NCI-H1105 treated with DMSO at 0.1 percent for 48 hours (cell line): ENCODE measurements at regions not wholly inside any gene's neighbourhood (a gene's known extent, or its start where the extent isn't known, plus 50 kb on each side); places are given as distances from the start of the nearest gene placed in this dataset.
"Not testable (repeated sequence)": the region's sequence is repeated elsewhere in the genome, so short reads cannot be mapped to it uniquely, and the experiment has no call there.

ENCODE experiments used
- DNase-seq: peaks from one replicate; lab custom pipeline; 2025; lab: John Stamatoyannopoulos, UW

GRCh38 chr4:9604031-9604892 lies 160.0 kb downstream of the DEFB131A start:
- DNase-seq: not testable (repeated sequence)

DNA sequence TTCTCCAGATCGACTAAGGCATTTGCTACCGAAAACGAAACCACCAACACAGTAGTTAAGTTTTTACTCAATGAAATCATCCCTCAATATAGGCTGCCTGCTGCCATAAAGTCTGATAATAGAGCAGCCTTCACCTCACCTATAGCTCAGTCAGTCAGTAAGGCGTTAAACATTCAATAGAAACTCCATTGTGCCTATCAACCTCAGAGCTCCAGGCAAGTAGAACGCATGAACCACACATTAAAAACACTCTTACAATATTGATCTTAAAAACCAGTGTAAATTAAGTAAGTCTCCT lies 160.6 kb downstream of the DEFB131A start:
- DNase-seq: not testable (repeated sequence)

DNA sequence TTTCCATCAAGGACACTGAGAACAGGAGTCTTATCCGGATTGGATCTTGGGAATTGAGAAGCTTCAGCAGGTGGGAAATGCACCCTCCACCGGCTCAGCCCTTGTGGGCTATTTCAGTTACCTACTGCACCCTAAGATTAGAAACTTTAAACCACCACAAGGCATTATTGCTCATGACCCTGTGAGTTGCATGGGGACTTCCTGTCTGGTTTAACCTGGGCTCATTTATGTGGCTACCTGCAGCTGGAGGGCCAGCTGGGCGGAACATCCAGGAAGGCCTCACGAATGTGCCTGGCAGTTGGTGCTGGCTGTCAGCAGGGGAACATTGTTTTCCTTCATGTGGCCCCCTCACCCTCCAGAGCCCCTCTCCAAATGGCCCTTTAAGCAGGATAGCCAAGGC lies 164.1 kb downstream of the DEFB131A start:
- no peak for DNase-seq

DNA sequence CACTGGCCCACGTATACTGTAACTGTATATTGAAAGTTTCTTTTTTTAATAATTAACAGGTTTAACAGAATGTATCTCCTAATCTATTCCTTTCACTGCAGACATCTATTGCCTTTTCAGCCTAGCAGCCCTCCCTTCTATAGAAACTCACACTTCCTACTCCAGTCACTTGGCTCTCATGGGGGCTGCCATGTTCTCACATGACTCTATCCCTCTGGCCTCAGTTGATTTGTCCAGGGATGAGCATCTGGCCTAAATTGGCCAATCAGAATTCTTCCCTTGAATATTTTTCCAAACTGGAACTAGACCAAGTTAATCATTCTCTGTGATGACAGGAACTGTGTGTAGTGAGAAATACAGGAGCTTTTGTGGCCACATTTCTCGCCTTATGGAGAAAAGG lies 166.1 kb downstream of the DEFB131A start:
- not testable (repeated sequence) for DNase-seq

- no peak for DNase-seq
These were observed 166.9 kb downstream of the DEFB131A start for GRCh38 chr4:9611101-9611500.

DNA sequence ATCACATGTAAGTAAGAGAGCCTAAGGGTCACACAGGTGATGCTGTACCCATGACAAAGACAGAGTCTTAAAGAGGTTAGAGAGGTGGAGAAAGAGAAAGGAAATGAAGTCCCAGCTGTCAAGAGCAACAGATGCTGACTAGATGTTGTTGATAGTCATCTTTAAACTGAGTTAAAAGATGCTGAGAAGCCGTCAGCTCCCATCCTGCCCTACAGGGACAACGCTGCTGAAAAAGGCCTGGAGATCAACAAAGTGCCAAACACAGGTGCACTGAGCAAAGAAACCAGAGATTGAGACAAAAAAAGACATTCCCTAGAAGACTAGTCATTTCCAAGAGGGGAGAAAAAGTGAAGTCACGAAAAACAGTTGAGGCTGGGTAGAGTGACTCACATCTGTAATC lies 145.0 kb upstream of the DRD5 start:
- not testable (repeated sequence) for DNase-seq

GRCh38 chr4:9659678-9660077 lies 121.8 kb upstream of the DRD5 start:
- not testable (repeated sequence) for DNase-seq

GRCh38 chr4:9660955-9661354 lies 120.5 kb upstream of the DRD5 start:
- DNase-seq: peak; percentile 30

GRCh38 chr4:9670725-9671124 lies 110.7 kb upstream of the DRD5 start:
- DNase-seq: peak; percentile 61

DNA sequence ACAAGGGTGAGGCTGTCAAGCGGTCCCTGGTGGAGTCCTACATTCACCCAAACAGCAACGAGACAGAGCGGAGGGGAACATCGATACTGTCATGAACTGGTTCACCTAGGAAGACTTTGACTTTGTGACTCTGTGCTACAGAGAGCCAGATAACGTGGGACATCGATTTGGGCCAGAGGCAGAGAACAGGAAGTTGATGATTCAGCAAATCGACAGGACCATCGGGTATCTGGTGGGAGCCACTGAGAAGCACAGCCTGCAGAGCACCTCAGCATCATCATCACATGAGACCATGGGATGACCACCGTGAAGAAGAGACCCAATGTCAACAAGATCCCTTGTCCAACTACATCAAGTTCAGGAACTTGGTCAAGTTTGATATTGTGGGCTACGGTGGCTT lies 104.1 kb upstream of the DRD5 start:
- not testable (repeated sequence) for DNase-seq

DNA sequence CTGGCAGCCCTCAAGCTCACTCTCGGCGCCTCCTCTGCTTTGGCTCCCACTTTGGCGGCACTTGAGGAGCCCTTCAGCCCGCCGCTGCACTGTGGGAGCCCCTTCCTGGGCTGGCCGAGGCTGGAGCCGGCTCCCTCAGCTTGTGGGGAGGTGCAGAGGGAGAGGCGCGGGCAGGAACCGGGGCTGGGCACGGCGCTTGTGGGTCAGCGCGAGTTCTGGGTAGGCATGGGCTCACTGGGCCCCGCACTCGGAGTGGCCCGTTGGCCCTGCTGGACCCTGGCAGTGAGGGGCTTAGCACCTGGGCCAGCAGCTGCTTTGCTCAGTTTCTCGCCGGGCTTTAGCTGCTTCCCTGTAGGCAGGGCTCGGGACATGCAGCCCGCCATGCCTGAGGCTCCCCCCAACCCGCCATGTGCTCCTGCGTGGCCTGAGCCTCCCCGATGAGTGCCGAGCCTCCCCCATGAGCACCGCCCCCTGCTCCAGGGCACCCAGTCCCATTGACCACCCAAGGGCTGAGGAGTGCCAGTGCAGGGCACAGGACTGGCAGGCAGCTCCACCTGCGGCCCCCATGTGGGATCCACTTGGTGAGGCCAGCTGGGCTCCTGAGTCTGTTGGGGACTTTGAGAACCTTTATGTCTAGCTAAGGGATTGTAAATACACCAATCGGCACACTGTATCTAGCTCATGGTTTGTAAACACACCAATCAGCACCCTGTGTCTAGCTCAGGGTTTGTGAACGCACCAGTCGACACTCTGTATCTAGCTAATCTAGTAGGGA lies 101.5 kb upstream of the DRD5 start:
- DNase-seq: no peak

GRCh38 chr4:9683174-9683573 lies 98.3 kb upstream of the DRD5 start:
- not testable (repeated sequence) for DNase-seq

DNA sequence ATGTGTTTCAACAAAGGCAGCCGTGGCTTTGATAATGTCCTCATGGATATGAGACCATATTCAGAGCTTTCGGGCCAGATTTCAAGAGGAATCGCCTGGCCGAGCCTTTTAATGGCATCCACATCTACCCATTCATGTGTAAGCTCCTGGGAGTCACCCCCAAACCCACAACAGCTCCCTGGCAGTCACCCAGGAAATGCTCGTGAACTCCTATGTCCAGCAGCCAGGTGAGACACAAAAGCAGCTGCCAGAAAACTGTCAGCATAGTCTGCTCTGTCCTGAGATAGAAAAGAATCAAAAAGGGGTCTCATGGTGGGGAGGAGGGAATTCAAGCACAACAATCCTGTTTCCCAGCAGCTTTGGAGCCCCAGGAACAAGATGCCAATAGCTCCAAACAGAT lies 96.4 kb upstream of the DRD5 start:
- DNase-seq: peak; percentile 24

DNA sequence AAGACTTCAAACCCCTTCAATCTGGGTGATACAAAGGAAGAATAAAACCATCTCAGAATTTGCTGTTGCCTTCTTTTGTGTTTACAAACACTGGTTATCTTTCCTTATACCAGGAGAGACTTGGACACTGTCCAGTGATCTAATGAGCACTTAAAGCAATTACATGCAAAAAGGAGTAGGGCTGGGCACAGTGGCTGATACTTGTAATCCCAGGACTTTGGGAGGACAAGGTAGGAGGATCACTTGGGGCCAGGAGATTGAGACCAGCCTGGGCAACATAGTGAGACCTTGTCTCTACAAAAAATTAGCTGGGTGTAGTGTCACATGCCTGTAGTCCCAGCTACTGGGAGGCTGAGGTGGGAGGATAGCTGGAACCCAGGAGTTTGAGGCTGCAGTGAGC lies 95.7 kb upstream of the DRD5 start:
- DNase-seq: peak; percentile 42

DNA sequence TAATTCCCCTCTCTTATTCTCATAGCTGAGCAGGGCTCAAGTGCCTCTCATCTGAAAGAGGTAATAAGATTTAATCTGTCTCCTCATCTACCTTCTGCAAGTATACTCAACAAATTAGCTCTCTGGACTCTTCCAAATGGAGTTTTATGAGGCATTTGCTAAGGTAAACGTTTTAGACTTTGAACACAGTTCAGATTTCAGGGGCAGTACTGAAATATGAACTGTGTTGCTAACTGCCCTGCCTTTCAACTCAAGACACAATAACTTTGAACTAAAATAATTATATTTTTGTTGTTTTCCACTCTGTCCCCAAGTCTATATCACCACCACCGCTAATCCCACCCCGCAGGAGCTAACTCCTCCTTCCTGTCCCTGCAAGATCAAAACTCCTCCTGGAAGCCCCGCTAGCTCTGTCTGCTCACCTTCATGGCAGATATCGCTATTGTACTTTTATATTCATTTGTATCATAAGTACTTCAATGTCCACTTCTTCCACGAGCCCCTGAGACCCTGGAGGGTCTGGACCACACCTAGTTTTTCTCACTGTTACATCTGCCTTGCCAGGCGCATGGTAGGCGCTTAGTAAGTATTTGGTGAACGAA lies 90.7 kb upstream of the DRD5 start:
- DNase-seq: not testable (repeated sequence)

- DNase-seq: peak; percentile 83
These were observed 90.0 kb upstream of the DRD5 start for GRCh38 chr4:9691238-9692065.

DNA sequence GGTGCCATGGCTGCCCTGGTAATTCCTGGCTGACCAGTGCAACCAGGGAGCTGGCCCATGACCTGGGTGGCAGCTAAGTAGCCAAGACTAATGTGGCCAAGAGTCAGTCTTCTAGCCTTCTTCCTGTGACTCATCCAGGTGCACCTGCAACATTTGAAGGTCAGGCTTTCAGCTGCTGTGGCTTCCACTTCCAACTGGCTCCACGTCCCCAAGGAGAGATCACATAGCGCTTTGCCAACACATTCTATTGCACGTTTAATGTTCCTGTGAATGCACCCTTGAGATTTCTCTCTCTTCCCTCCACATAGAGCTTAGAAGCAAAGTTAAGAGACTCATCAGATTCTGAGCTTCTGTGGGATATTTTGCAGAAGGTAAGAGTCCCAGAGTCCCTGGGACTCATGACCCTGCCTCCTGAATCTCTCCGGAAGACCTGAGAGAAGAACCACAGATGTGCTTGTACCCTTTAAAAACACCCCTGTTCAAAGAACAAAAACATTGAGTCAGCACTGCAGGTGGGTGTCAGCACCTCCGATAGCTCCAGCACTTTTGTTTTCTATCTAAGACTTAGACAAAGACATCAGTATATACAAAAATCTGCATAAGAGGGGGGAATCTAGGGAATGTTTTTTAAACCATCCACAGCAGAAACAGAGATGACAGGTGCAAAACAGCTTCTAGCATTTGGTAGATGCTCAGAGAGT lies 88.5 kb upstream of the DRD5 start:
- not testable (repeated sequence) for DNase-seq

DNA sequence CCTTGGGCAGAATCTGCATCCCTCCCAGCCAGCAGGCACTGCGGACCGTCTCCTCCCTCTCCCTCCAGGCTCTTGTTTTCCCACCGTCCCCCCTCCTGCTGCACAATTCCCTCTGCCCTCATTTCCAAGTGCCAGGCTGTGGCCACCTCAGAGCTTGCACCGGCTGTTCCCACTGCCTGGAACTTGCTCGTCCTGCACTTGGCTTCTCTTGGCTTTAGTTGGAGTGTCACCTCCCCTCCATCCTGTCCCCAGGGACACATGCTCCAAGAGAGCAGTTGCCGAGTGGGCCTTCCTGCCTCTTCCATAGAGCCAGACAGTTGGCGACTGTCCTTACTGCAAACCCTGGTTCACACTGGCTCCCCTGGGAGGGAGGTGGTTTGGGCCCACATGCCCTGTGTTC lies 87.0 kb upstream of the DRD5 start:
- DNase-seq: not testable (repeated sequence)

DNA sequence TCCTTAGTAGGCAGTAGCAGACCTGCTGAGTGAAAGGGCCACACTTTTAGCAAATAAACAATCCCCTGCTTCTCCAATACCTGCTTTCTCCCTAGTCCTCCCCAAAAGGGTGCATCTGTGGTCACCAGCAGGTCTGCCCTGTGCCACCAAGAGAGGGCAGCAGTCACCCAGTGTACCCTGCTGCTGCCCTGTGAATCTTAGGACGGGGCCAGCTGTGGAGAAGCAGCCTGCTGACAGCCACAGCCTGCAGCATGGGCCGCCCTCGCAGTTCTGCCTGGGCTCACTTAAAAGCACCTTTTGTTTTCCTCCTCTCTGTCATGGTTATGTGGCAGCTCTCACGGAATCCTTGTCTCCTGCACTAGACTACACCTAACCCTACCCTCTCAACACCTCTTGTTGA lies 85.4 kb upstream of the DRD5 start:
- not testable (repeated sequence) for DNase-seq

DNA sequence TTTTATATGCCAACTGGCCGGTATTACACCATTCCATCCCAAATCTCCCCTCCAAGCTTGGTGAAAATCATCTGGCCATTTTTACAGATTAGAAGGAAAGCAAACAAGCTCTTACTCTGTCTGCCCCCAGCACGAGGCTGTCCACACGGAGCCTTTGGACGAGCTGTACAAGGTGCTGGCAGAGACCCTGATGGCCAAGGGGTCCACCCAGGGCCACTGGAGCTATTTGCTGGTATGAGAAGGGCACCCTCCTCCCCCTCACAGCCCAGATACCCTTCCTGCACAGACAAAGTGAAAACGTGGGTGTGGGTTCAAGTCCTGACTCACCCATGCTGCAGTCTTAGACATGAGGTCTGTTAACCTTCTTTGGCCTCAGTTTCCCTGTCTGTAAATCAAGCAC lies 84.9 kb upstream of the DRD5 start:
- DNase-seq: not testable (repeated sequence)

- DNase-seq: not testable (repeated sequence)
These were observed 79.4 kb upstream of the DRD5 start for GRCh38 chr4:9702019-9702418.
